SK-N-MC (cell line): ENCODE measurements at regions not wholly inside any gene's neighbourhood (a gene's known extent, or its start where the extent isn't known, plus 50 kb on each side); places are given as distances from the start of the nearest gene placed in this dataset.

Experiments used
- EZH2 ChIP-seq: fragments of 200-600 bp; sonication (generic); IDR thresholded peaks from one replicate; pipeline ENCODE4 v1.6.1; 2017; ENCODE audit warnings: antibody characterized with exemption
- FOXP2 ChIP-seq: optimal IDR thresholded peaks from 2 replicates; pipeline ENCODE3; 2011; ENCODE audit warnings: mild to moderate bottlenecking, moderate library complexity; ENCODE audit not compliant: insufficient read depth; ENCODE audit errors: extremely low read length, control extremely low read depth
- POLR2AphosphoS5 ChIP-seq: IDR thresholded peaks from 2 replicates; pipeline ENCODE4 v1.6.1; 2012; ENCODE audit warnings: mild to moderate bottlenecking, low read depth, low read length, borderline replicate concordance

- no peak for TF ChIP-seq POLR2AphosphoS5
- no peak for TF ChIP-seq EZH2
- TF ChIP-seq FOXP2: no peak
These were observed 278.1 kb downstream of the NUAK1 start for GRCh38 chr12:105860561-105861207.
